GM23248 (cell line): ENCODE measurements at regions not wholly inside any gene's neighbourhood (a gene's known extent, or its start where the extent isn't known, plus 50 kb on each side); places are given as distances from the start of the nearest gene placed in this dataset.

Experiments
- DNase-seq: peaks from one replicate; pipeline ENCODE4 v3.0.0-alpha.2; 2015
- H2AFZ ChIP-seq: fragments of 200-600 bp; sonication (generic); 2 replicates; pipeline ENCODE4 v1.6.1; 2016; ENCODE audit warnings: antibody characterized with exemption
- H3F3A ChIP-seq: fragments of 200-600 bp; sonication (generic); 2 replicates; pipeline ENCODE4 v1.6.1; 2016; ENCODE audit warnings: mild to moderate bottlenecking, antibody characterized with exemption, mixed run types; ENCODE audit not compliant: insufficient read depth
- H3K27ac ChIP-seq: fragments of 200-600 bp; sonication (generic); 2 replicates; pipeline ENCODE4 v1.5.1; 2016; ENCODE audit warnings: mild to moderate bottlenecking
- H3K27me3 ChIP-seq: fragments of 200-600 bp; sonication (generic); replicated peaks from 2 replicates; pipeline ENCODE4 v1.6.1; 2016; ENCODE audit warnings: mild to moderate bottlenecking; ENCODE audit not compliant: insufficient read depth
- H3K36me3 ChIP-seq: fragments of 200-600 bp; sonication (generic); 2 replicates; pipeline ENCODE4 v1.6.1; 2016; ENCODE audit warnings: low read depth, mild to moderate bottlenecking
- H3K4me1 ChIP-seq: fragments of 200-600 bp; sonication (generic); 2 replicates; pipeline ENCODE4 v1.6.1; 2016; ENCODE audit warnings: mild to moderate bottlenecking; ENCODE audit not compliant: insufficient read depth
- H3K4me2 ChIP-seq: fragments of 200-600 bp; sonication (generic); one replicate; pipeline ENCODE4 v1.6.1; 2016; ENCODE audit warnings: mild to moderate bottlenecking; ENCODE audit not compliant: unreplicated experiment
- H3K4me3 ChIP-seq: fragments of 200-600 bp; sonication (generic); 2 replicates; pipeline ENCODE4 v1.5.1; 2016; ENCODE audit warnings: mild to moderate bottlenecking
- H3K79me2 ChIP-seq: fragments of 200-600 bp; sonication (generic); 2 replicates; pipeline ENCODE4 v1.6.1; 2016; ENCODE audit warnings: mild to moderate bottlenecking; ENCODE audit not compliant: insufficient read depth
- H3K9ac ChIP-seq: fragments of 200-600 bp; sonication (generic); 2 replicates; pipeline ENCODE4 v1.6.1; 2016; ENCODE audit warnings: mild to moderate bottlenecking
- H3K9me2 ChIP-seq: fragments of 200-600 bp; sonication (generic); 2 replicates; pipeline ENCODE4 v1.6.1; 2016; ENCODE audit warnings: mixed run types, mild to moderate bottlenecking, moderate library complexity; ENCODE audit not compliant: insufficient read depth
- H3K9me3 ChIP-seq: fragments of 200-600 bp; sonication (generic); one replicate; pipeline ENCODE4 v1.6.1; 2017; ENCODE audit warnings: low read depth
- H4K20me1 ChIP-seq: fragments of 200-600 bp; sonication (generic); 2 replicates; pipeline ENCODE4 v1.6.0; 2016; ENCODE audit not compliant: insufficient read depth
- EZH2 ChIP-seq: fragments of 200-600 bp; sonication (generic); IDR thresholded peaks from 2 replicates; pipeline ENCODE4 v1.6.1; 2018; ENCODE audit warnings: antibody characterized with exemption, mild to moderate bottlenecking; ENCODE audit not compliant: insufficient read depth, poor library complexity, severe bottlenecking
- EZH2phosphoT487 ChIP-seq: fragments of 200-600 bp; sonication (generic); IDR thresholded peaks from 2 replicates; pipeline ENCODE4 v1.6.1; 2018; ENCODE audit warnings: antibody characterized with exemption, moderate library complexity, mild to moderate bottlenecking, low read depth; ENCODE audit not compliant: insufficient read depth
- WGBS, 2 experiments: methylation state at CpG; one replicate each; pipeline ENCODE4 v1.1.6; 2015 to 2017; ENCODE audit warnings: low lambda C conversion rate in 2 of 2, low coverage in 1 of 2; ENCODE audit errors: missing lambda C conversion rate in 2 of 2; 5-methylcytosine and 5-hydroxymethylcytosine counted together
- in situ Hi-C: fragments of 300-500 bp; cut with MboI; formaldehyde crosslinking; loops from 2 replicates; pipeline ENCODE4 v1.15.0; 2020

DNA sequence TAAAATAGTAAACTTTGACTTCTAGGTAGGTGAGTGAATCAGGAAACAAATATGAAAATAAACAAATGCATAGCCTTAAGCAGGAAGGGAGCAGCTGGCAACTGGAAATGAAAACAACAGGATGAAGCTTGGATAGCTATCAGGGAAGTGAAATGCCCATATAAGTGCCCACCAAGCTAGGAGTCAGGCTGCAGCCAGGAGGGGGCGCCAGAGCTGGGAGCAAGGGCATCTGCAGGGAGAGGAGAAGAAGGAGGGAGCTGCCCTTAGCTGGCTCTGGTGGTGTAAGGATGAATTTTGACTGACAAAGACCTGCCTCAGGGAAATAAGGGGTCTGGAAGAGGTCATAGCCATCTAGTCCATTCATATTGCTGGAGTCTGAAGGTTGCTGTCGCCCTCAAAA lies 298.3 kb downstream of the TDRD15 start:
- H3K27me3 ChIP-seq, result no peaks in the 10 kb centered on the region
- DNase-seq, result no peak
- no peak overlapping the region for H3K9ac ChIP-seq
- no peak overlapping the region for H2AFZ ChIP-seq
- H3K36me3 ChIP-seq, result no peaks in the 10 kb centered on the region
- H3K79me2 ChIP-seq, result no peaks in the 10 kb centered on the region
- H3K4me2 ChIP-seq, result no peak overlapping the region
- H3K4me3 ChIP-seq, result no peak overlapping the region
- peaks cover 2% of the 10 kb centered on the region for H3K9me3 ChIP-seq
- in situ Hi-C loops, result no loop called here
- no peaks in the 10 kb centered on the region for H3K4me1 ChIP-seq
- H3K9me2 ChIP-seq, result no peaks in the 10 kb centered on the region
- H4K20me1 ChIP-seq, result no peaks in the 10 kb centered on the region
- WGBS, 2 experiments, result 17 to 19% methylated on average over 2 of the region's 2 CpGs
- H3F3A ChIP-seq, result no peaks in the 10 kb centered on the region
- H3K27ac ChIP-seq, result no peak overlapping the region
- no peak for TF ChIP-seq EZH2phosphoT487
- TF ChIP-seq EZH2, result no peak

DNA sequence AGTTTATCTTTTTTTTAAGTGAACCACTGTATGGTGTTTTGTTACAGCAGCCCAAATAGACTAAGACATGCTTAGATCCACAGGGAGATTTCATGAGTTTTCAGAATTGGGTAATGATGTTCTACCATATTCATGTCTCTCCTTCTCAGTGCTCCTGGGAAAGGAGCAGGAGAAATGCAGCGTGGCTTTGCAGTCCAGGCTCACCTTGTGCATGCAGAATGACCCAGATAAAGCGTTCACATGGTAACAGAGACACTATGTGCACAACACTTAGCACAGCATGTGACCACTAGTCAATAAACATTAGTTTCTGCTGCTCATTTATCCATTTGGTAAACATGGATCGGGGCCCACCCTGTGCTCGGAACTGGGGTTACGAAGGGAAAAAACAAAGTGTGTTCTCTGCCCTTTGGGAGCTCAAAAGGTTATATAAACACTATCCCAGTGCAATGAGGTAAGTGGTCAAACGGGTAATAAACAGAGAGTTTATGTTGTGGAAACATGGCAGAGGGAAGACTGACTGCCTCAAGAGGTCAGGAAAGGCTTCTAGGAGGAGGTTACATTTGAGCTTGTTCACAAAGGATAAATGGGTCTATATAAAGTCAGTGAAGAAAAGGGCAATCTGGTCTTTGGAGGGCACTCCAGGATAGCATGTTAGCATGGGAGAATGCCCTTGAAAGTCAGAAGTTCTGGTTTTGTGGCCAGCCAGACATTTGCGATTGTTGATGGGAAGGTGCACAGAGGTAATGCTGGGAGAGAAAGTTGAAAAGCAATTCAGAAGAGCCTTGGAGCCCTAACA lies 299.2 kb downstream of the TDRD15 start:
- Histone ChIP-seq H3K9me3 (peaks cover 2% of the 10 kb centered on the region), H3K9ac (no peak overlapping the region), H3K4me1 (no peaks in the 10 kb centered on the region), H2AFZ (no peak overlapping the region), H3K79me2 (no peaks in the 10 kb centered on the region), H4K20me1 (no peaks in the 10 kb centered on the region), H3K9me2 (no peaks in the 10 kb centered on the region), H3F3A (no peaks in the 10 kb centered on the region), H3K36me3 (no peaks in the 10 kb centered on the region), H3K4me3 (no peak overlapping the region), H3K27ac (no peak overlapping the region), H3K27me3 (no peaks in the 10 kb centered on the region), H3K4me2 (no peak overlapping the region)
- no peak for TF ChIP-seq EZH2phosphoT487
- TF ChIP-seq EZH2, result no peak
- in situ Hi-C loops, result no loop called here
- WGBS, 2 experiments, result 14 to 21% methylated on average over 7 of the region's 7 CpGs
- no peak for DNase-seq

DNA sequence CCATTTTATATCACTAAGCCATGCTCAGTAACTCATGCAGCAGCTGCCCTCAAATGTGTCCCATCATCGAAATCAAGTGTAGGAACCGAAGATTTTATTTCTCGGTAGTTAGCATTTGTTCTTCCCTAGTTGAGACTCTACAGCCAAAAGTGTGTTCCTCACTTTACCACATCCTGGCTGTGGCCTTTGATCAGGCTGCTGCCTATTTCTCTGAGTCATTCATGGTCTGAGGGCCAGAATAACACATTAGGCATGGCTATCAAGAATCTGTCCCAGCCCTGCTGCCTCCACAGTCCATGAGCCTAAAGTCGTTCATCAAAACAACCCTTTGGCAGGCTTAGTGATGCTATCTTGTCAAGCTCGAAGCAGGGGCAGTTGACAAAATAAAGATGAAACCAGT lies 300.1 kb downstream of the TDRD15 start:
- no peak for DNase-seq
- H3K9me2 ChIP-seq, result no peaks in the 10 kb centered on the region

DNA sequence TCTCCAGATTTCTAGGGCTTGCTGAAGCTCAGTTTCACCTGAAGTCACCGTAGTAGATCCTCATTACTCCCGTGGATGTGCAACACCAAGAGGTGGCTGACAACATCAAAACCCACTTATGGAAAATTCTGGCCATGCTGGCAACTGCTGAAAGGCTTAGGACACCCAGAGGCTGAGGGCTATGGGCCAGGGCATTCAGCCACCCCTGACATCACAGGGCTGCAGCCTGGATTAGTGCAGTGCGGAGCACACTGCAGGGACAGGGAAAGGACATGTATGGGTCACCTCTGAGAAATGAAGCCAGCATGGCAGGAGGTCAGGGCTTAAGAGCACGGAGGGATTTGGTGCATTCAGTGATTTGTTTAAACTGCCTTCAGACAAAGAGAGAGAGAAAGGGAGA lies 300.6 kb downstream of the TDRD15 start:
- Histone ChIP-seq H4K20me1 (no peaks in the 10 kb centered on the region), H3K9ac (no peak overlapping the region), H3K9me3 (no peaks in the 10 kb centered on the region), H3K79me2 (no peaks in the 10 kb centered on the region), H3F3A (no peaks in the 10 kb centered on the region), H3K4me2 (no peak overlapping the region), H3K27me3 (no peaks in the 10 kb centered on the region), H3K36me3 (no peaks in the 10 kb centered on the region), H3K27ac (no peak overlapping the region), H3K9me2 (no peaks in the 10 kb centered on the region), H2AFZ (no peak overlapping the region), H3K4me3 (no peak overlapping the region), H3K4me1 (no peaks in the 10 kb centered on the region)
- TF ChIP-seq EZH2 (no peak), EZH2phosphoT487 (no peak)
- no peak for DNase-seq
- in situ Hi-C loops, result no loop called here
- 27 to 30% methylated on average over 4 of the region's 4 CpGs for WGBS, 2 experiments

More for the DNA sequence above, 300.1 kb downstream of the TDRD15 start:
- Histone ChIP-seq H3K9ac (no peak overlapping the region), H3K27ac (no peak overlapping the region), H3K4me1 (no peaks in the 10 kb centered on the region), H3K79me2 (no peaks in the 10 kb centered on the region), H3K36me3 (no peaks in the 10 kb centered on the region), H3K9me3 (no peaks in the 10 kb centered on the region), H3K4me3 (no peak overlapping the region), H3K4me2 (no peak overlapping the region), H4K20me1 (no peaks in the 10 kb centered on the region), H2AFZ (no peak overlapping the region), H3K27me3 (no peaks in the 10 kb centered on the region), H3F3A (no peaks in the 10 kb centered on the region)
- in situ Hi-C loops, result no loop called here
- 31 to 39% methylated on average over 5 of the region's 5 CpGs for WGBS, 2 experiments
- TF ChIP-seq EZH2 (no peak), EZH2phosphoT487 (no peak)
